HG02798 (cell line): ENCODE measurements at regions not wholly inside any gene's neighbourhood (a gene's known extent, or its start where the extent isn't known, plus 50 kb on each side); places are given as distances from the start of the nearest gene placed in this dataset.

ENCODE experiments used
- ATAC-seq: cut with Tn5 transposase; IDR thresholded peaks from one replicate; pipeline ENCODE4 v1.9.1; 2021; ENCODE audit warnings: mild to moderate bottlenecking; ENCODE audit not compliant: unreplicated experiment, poor library complexity

GRCh38 chrX:16480049-16480448 is 169.9 kb upstream of the S100G start:
- no peak for ATAC-seq

- ATAC-seq, result no peak
Observed at GRCh38 chrX:16484338-16484737, 165.6 kb upstream of the S100G start.

GRCh38 chrX:16487620-16488385 is 162.2 kb upstream of the S100G start:
- no peak for ATAC-seq

DNA sequence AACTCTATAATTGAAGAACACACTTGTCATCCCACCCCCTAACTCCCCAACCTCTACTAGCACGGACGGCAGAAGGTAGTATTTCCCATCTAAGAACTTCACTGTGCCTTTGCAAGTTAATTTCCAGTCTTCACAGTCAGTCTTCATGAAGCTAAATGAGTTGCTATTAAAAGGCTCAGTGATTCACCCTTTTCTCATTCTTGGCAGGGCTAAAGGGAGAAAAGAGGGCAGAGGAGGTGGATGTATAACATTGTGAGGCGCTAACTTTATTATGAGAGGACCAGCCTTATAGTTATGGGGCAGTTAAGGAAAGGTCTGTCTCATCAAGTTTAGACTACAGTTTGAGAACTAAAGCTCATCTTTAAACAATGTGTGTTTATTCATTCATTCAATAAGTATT is 161.0 kb upstream of the S100G start:
- no peak for ATAC-seq

DNA sequence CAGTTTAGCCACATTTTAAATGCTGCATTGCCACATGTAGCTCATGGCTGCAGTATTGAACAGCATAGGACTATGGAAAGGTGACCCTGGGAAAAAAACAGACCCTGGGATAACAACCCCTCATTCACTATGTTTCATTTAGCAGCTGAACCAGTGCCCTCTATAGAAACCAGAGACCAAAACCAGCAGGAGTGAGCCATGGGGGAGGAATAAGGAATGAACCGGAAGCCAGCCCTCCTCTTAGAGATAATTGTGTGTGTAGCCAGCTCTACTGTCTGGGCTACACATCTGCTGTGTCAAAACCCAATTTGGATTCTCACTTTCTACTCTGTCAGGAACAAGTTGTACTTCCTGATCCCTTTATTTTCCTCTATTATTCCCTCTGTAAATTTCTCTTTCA is 158.5 kb upstream of the S100G start:
- ATAC-seq, result no peak

DNA sequence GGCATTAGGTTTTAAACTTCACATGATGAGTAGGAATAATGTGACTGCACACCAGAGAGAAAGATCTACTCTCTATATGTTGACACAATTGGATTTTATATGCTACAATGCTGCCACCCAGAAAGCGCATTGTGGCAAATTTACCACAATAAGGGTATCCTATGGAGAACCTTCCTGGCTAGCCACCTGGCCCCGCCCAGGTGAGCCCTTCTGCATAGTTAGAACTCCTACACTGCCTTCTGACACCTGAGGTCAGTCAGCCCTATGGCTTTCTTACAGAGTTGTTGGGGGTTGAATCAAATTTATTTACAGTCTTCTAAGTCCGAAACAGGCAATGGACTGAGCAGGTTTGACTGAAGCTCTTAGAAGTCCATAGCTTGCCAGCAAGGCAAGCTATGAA is 153.8 kb upstream of the S100G start:
- no peak for ATAC-seq

DNA sequence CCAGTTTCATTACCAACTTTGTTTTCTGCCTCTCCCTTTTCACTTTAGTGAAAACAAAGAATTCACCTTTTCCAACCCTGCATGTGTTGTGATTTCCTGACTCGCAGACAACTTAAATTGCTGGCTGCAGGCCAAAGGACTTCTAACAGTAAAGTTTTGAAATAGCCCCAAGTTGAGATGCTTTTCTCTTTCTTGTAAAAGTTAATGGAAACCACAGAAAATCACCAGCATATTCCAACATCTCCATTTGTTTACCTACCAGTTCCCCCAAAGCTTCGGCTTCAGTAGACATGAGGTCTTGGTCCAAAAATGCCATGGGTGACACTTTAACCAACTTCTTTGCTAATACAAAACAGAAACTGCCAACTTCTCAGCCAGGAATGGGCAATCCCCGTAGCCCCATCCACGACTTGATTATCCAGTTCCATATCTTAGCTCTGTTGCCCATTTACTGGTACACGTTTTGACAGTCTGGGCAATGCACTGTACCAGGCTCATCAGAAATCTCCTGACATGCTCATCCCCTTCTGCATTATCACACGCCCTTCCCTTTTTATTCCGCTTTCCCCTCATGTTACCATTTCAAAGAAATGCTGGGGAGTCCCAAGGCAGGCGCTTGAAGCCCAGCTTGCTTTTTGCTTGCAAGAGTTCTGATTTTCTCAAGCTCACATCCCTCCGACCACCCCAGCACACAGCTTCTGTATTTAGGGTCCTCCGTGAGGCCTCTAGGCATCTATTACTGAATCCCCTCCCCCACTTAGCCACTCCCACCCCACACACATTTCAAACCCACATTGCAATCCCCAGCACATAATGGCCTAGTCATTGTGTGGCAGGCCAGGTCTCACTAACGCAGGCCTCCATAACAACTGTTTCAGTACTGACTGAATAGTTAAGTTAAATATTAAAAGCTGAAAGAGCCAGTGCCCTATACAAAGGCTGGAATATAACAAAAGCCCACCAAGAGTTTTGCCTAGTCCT is 137.9 kb upstream of the S100G start:
- no peak for ATAC-seq

DNA sequence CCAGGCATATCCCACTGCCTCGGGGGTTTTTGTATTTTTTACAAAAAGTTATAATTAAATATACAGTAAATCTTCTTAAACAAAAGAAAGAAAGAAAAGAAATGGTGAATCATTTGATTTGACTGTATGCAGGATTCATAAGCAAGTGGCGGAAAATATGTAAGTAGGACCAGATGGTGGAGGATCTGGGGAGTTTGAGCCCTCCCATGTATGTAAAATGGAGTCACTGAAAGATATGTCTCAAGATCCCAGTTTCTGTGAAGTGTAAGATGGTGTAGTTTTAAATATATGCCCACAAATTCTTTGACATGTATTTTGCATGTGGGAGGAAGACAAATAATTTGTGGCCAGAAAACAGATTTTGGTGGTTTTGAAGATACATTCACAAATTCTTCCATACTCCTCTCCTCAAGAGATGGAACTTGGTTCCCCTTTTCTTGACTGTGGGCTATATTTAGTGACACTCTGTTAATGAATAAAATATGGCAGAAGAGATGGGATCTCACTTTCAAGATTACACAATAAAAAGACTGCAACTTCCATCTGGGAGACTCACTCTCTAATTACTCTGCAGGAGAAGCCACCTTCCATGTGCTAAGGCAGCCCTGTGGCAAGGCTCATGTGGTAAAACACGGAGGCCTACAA is 133.6 kb upstream of the S100G start:
- ATAC-seq, result no peak

DNA sequence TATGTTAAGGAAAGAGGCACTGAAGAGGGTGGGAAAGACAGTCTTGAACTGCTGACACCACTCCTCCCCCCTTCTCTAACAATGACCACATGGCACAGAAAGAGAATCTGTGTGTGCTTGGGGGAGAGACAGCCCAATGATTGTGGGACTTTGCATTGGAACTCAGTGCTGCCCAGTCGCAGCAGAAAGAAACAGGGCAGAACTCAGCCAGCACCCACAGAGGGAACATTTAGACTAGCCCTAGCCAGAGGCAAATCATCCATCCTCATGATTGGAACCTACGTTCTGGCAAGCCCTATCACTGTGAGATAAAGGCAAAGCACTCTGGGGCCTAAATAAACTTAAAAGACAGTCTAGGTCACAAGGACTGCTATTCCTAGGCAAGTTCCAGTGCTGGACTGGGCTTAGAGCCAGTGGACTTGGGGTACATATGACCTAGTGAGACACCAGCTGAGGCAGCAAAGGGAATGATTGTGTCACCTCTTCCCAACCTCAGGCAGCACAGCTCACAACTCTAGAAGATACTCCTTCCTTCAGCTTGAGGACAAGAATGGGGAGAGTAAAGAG is 132.8 kb upstream of the S100G start:
- no peak for ATAC-seq

- ATAC-seq, result no peak
Observed at GRCh38 chrX:16518131-16518530, 131.8 kb upstream of the S100G start.

DNA sequence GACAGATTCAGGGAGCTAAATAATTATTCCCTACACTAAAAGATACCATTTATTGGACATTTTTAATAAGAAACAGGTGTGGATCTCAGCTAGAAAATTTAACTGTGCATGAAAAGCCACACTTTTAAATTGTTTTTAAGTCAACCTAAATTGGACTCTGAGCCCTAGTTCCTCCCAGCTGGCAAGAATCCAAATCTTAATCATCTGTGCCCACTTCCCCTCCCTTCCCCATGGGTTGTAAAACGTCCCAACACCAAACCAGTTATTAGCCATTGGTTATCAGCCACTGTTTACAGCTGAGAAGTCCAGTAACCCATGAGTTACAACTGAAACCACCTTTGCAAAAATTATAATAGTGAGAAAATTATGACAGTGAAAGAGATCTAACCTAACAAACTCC is 125.6 kb upstream of the S100G start:
- no peak for ATAC-seq

DNA sequence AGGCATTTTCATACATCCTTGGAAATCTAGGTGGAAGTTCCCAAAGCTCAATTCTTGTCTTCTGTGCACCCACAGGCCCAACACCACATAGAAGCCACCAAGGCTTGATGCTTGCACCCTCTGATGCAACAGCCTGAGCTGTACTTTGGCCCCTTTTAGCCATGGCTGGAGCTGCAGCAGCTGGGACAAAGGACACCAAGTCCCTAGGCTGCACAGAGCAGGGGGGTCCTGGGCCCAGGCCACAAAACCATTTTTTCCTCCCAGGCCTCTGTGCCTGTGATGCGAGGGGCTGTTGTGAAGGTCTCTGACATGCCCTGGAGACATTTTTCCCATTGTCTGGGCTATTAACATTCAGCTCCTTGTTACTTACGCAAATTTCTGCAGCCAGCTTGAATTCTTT is 124.0 kb upstream of the S100G start:
- no peak for ATAC-seq

- no peak for ATAC-seq
Observed at GRCh38 chrX:16528620-16529019, 121.3 kb upstream of the S100G start.
